Hepatocyte (in vitro differentiated cells): ENCODE measurements at regions not wholly inside any gene's neighbourhood (a gene's known extent, or its start where the extent isn't known, plus 50 kb on each side); places are given as distances from the start of the nearest gene placed in this dataset.

ENCODE experiments used
- CTCF ChIP-seq: fragments of 200-600 bp; sonication (generic); IDR thresholded peaks from 2 replicates; pipeline ENCODE4 v1.5.1; 2016; ENCODE audit warnings: antibody characterized with exemption, mild to moderate bottlenecking; ENCODE audit not compliant: poor library complexity
- EZH2 ChIP-seq: fragments of 200-600 bp; sonication (generic); IDR thresholded peaks from 2 replicates; pipeline ENCODE4 v1.6.1; 2016; ENCODE audit warnings: antibody characterized with exemption, mild to moderate bottlenecking, borderline replicate concordance

- no peak for TF ChIP-seq CTCF
- TF ChIP-seq EZH2 = no peak
These were observed 241.8 kb upstream of the PREP start for GRCh38 chr6:105644691-105645090.
